ENCODE measurements at regions not wholly inside any gene's neighbourhood (a gene's known extent, or its start where the extent isn't known, plus 50 kb on each side); places are given as distances from the start of the nearest gene placed in this dataset.

GRCh38 chr4:36771411-36772153, 473.0 kb upstream of the NWD2 start:
- Histone ChIP-seq H3K4me2 (ENCODE audit: low read length) (no peak overlapping the region), H2AFZ (ENCODE audit: low read depth, low read length) (no peak overlapping the region), H3K4me1 (ENCODE audit: low read length) (no peaks in the 10 kb centered on the region), H3K9me3 (ENCODE audit: insufficient read depth, low read length) (no peaks in the 10 kb centered on the region), H3K79me2 (ENCODE audit: low read length) (no peaks in the 10 kb centered on the region), H3K27ac (ENCODE audit: low read length) (no peak overlapping the region), H3K4me3 (ENCODE audit: low read length) (no peak overlapping the region), H4K20me1 (ENCODE audit: insufficient read depth, low read length) (no peaks in the 10 kb centered on the region), H3K9ac (ENCODE audit: low read length) (no peak overlapping the region), H3K36me3 (replicated peaks; ENCODE audit: low read depth, low read length) (no peaks in the 10 kb centered on the region), H3K27me3 (ENCODE audit: low read depth, low read length) (no peaks in the 10 kb centered on the region)
- TF ChIP-seq CTCF (IDR thresholded peaks at IDR 0.05; ENCODE audit: low read depth, low read length), result no peak
- no peak for TF ChIP-seq EZH2phosphoT487 (IDR thresholded peaks at IDR 0.05; ENCODE audit: low read depth)

- Histone ChIP-seq H3K9ac (ENCODE audit: low read length) (no peak overlapping the region), H4K20me1 (ENCODE audit: insufficient read depth, low read length) (no peaks in the 10 kb centered on the region), H3K4me2 (ENCODE audit: low read length) (no peak overlapping the region), H2AFZ (ENCODE audit: low read depth, low read length) (no peak overlapping the region), H3K79me2 (ENCODE audit: low read length) (no peaks in the 10 kb centered on the region), H3K4me3 (ENCODE audit: low read length) (no peak overlapping the region), H3K36me3 (replicated peaks; ENCODE audit: low read depth, low read length) (no peaks in the 10 kb centered on the region), H3K27ac (ENCODE audit: low read length) (no peak overlapping the region), H3K9me3 (ENCODE audit: insufficient read depth, low read length) (no peaks in the 10 kb centered on the region), H3K4me1 (ENCODE audit: low read length) (no peaks in the 10 kb centered on the region), H3K27me3 (ENCODE audit: low read depth, low read length) (no peaks in the 10 kb centered on the region)
- TF ChIP-seq EZH2phosphoT487 (IDR thresholded peaks at IDR 0.05; ENCODE audit: low read depth), result no peak
- no peak for TF ChIP-seq CTCF (IDR thresholded peaks at IDR 0.05; ENCODE audit: low read depth, low read length)
These were observed 472.4 kb upstream of the NWD2 start for GRCh38 chr4:36772154-36772516.

- Histone ChIP-seq H3K4me2 (ENCODE audit: low read length) (no peak overlapping the region), H3K79me2 (ENCODE audit: low read length) (no peaks in the 10 kb centered on the region), H3K27ac (ENCODE audit: low read length) (no peak overlapping the region), H3K9me3 (ENCODE audit: insufficient read depth, low read length) (no peaks in the 10 kb centered on the region), H3K4me3 (ENCODE audit: low read length) (no peak overlapping the region), H4K20me1 (ENCODE audit: insufficient read depth, low read length) (no peaks in the 10 kb centered on the region), H3K36me3 (replicated peaks; ENCODE audit: low read depth, low read length) (no peaks in the 10 kb centered on the region), H3K4me1 (ENCODE audit: low read length) (peaks cover 4% of the 10 kb centered on the region; the same call in 1 of the 2 replicates), H3K27me3 (ENCODE audit: low read depth, low read length) (no peaks in the 10 kb centered on the region), H3K9ac (ENCODE audit: low read length) (no peak overlapping the region), H2AFZ (ENCODE audit: low read depth, low read length) (no peak overlapping the region)
- no peak for TF ChIP-seq CTCF (IDR thresholded peaks at IDR 0.05; ENCODE audit: low read depth, low read length)
- TF ChIP-seq EZH2phosphoT487 (IDR thresholded peaks at IDR 0.05; ENCODE audit: low read depth), result no peak
These were observed 471.1 kb upstream of the NWD2 start for GRCh38 chr4:36773467-36773866.

GRCh38 chr4:36775544-36775943, 469.0 kb upstream of the NWD2 start:
- no peak overlapping the region for H3K9ac ChIP-seq (ENCODE audit: low read length)
- H3K27me3 ChIP-seq (ENCODE audit: low read depth, low read length), result no peaks in the 10 kb centered on the region
- H3K36me3 ChIP-seq (replicated peaks; ENCODE audit: low read depth, low read length), result no peaks in the 10 kb centered on the region
- peaks cover 4% of the 10 kb centered on the region; the same call in 1 of the 2 replicates for H3K4me1 ChIP-seq (ENCODE audit: low read length)
- no peak overlapping the region for H3K4me3 ChIP-seq (ENCODE audit: low read length)
- no peak for TF ChIP-seq EZH2phosphoT487 (IDR thresholded peaks at IDR 0.05; ENCODE audit: low read depth)
- TF ChIP-seq CTCF (IDR thresholded peaks at IDR 0.05; ENCODE audit: low read depth, low read length), result no peak
- no peaks in the 10 kb centered on the region for H4K20me1 ChIP-seq (ENCODE audit: insufficient read depth, low read length)
- no peak overlapping the region for H3K27ac ChIP-seq (ENCODE audit: low read length)
- no peaks in the 10 kb centered on the region for H3K79me2 ChIP-seq (ENCODE audit: low read length)
- no peak overlapping the region for H2AFZ ChIP-seq (ENCODE audit: low read depth, low read length)
- H3K4me2 ChIP-seq (ENCODE audit: low read length), result no peak overlapping the region
- H3K9me3 ChIP-seq (ENCODE audit: insufficient read depth, low read length), result no peaks in the 10 kb centered on the region
